ENCODE measurements at regions not wholly inside any gene's neighbourhood (a gene's known extent, or its start where the extent isn't known, plus 50 kb on each side); places are given as distances from the start of the nearest gene placed in this dataset.

DNA sequence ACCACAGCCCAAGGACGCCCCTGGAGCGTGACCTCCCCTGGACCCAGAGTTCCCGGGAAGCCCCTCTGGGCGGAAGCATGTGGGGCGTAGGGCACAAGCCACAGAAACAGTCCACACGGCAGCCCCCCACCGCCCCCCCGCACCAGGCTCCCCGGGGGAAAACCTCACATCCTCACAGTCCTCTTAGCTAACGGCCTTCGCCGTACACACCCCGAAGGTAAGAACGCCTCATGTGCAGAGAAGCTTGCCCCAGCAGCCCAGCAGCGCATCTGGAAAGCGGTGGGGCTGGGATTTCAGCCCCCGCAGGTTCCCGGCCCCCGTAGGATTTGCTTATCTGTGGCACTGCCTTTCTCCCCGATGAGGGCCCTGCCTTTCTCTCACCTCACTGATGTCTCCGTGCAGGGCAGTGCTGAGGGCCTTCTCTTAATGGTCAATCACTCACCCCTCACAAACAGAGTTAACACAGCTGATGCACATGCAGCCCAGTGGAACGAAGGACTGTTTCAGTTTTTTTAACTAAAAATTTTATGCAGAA is 309.2 kb downstream of the BRD1 start:
- WGBS, 5 donors, result 60 to 66% (median 65%) methylated on average over 15 to 22 of the region's 22 CpGs
- H3K27me3 ChIP-seq, result peaks cover 0 to 68% (median 8%) of the 10 kb centered on the region in 3 donors

DNA sequence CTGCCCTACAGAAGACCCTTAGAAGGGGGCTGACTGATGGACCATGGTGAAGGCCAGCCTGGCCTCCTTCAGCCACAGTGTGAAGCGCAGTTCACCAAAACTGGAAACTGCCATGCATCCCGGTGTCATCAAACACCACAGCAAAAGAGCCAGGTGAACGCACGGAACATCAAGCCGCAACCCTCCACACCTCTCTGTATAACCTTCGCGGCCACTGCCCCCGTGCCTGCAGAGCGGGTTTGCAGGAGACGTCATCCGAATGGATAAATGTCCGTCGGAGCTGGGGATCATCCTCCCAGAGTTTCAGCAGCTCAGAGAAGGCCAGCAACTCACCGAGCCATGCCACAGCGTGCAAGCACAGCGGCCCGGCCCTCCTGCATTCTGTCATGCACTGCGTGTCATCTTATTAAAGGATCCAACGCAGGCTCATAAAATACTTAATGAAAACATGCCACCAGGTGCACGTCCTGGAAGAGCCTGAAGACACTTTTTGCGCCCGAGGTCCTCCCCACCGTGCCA is 309.9 kb downstream of the BRD1 start:
- no peaks in the 10 kb centered on the region for H3K4me1 ChIP-seq
- H3K27me3 ChIP-seq, result peaks cover 0 to 60% (median 0%) of the 10 kb centered on the region in 3 donors
- DNase-seq, result no peak
- no peak for TF ChIP-seq EP300 (IDR thresholded peaks at IDR 0.05)
- TF ChIP-seq, protein P1, sequence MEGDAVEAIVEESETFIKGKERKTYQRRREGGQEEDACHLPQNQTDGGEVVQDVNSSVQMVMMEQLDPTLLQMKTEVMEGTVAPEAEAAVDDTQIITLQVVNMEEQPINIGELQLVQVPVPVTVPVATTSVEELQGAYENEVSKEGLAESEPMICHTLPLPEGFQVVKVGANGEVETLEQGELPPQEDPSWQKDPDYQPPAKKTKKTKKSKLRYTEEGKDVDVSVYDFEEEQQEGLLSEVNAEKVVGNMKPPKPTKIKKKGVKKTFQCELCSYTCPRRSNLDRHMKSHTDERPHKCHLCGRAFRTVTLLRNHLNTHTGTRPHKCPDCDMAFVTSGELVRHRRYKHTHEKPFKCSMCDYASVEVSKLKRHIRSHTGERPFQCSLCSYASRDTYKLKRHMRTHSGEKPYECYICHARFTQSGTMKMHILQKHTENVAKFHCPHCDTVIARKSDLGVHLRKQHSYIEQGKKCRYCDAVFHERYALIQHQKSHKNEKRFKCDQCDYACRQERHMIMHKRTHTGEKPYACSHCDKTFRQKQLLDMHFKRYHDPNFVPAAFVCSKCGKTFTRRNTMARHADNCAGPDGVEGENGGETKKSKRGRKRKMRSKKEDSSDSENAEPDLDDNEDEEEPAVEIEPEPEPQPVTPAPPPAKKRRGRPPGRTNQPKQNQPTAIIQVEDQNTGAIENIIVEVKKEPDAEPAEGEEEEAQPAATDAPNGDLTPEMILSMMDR (IDR thresholded peaks at IDR 0.05), result no peak
- no peak for TF ChIP-seq POLR2AphosphoS5 (IDR thresholded peaks at IDR 0.05)
- TF ChIP-seq POLR2A (IDR thresholded peaks at IDR 0.05), result no peak
- peaks cover 0 to 7% (median 3%) of the 10 kb centered on the region in 4 donors for H3K9me3 ChIP-seq
- H3K27ac ChIP-seq, result no peak overlapping the region
- 72 to 89% (median 88%) methylated on average over 15 to 23 of the region's 23 CpGs for WGBS, 5 donors
- H3K36me3 ChIP-seq, result no peaks in the 10 kb centered on the region
- intact Hi-C loops (cut with DNase I; ENCODE audit: low total_unique reads), result no loop called here
- H3K4me3 ChIP-seq, result no peak overlapping the region

More for the DNA sequence above, 309.2 kb downstream of the BRD1 start:
- H3K4me1 ChIP-seq, result peaks cover 0 to under 1% (median 0%) of the 10 kb centered on the region in 4 donors
- no peak for DNase-seq
- peaks cover 0 to 7% (median 3%) of the 10 kb centered on the region in 4 donors for H3K9me3 ChIP-seq
- H3K4me3 ChIP-seq, result no peak overlapping the region
- no peak overlapping the region for H3K27ac ChIP-seq
- intact Hi-C loops (cut with DNase I; ENCODE audit: low total_unique reads), result no loop called here
- no peaks in the 10 kb centered on the region for H3K36me3 ChIP-seq
- no peak for TF ChIP-seq POLR2A (IDR thresholded peaks at IDR 0.05)
- TF ChIP-seq POLR2AphosphoS5 (IDR thresholded peaks at IDR 0.05), result no peak
- TF ChIP-seq EP300 (IDR thresholded peaks at IDR 0.05), result no peak
- TF ChIP-seq, protein P1 (IDR thresholded peaks at IDR 0.05), result no peak

DNA sequence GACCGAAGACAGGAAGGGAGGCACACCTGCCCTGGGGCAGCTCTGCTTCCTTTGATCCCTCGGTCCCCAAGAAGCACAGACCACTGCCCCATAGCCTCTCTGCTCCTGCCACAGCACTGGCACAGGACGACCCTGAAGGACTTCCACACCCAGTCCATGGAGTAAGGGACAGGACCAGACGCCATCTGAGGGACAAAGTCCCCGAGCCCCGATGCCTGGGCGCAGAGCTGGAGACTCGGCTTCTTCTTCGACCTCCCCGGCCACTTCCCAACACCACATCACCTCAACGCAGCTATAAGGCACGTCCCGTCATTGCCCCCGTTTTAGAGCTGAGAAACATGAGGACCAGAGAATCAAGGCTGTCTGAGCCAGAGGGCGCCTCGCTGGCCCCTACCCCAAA is 310.5 kb downstream of the BRD1 start:
- intact Hi-C loops (cut with DNase I; ENCODE audit: low total_unique reads), result no loop called here
- H3K27ac ChIP-seq, result no peak overlapping the region

DNA sequence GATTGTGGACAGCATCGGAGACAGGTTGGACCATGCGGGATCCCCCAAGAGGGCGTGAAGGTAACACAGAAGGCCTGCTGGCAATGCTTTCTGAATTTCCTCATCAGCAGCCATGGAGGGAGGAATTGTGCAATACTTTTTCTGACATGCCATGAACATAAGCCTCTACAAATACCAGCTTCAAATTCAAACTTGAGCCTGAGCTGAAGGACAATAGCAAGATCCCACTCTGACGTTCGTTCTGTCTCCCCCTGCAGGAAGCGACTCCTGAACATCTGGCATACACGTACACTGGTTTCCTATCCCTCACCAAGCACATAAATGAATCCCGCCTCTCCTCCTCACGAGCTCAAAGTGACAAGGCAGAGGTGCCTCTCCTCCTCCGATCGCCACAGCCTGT is 312.2 kb downstream of the BRD1 start:
- no peaks in the 10 kb centered on the region for H3K4me1 ChIP-seq
- TF ChIP-seq EP300 (IDR thresholded peaks at IDR 0.05), result no peak
- TF ChIP-seq, protein P1 (IDR thresholded peaks at IDR 0.05), result no peak
- TF ChIP-seq POLR2AphosphoS5 (IDR thresholded peaks at IDR 0.05), result no peak
- TF ChIP-seq POLR2A (IDR thresholded peaks at IDR 0.05), result no peak
- H3K36me3 ChIP-seq, result no peaks in the 10 kb centered on the region
- no peak overlapping the region for H3K4me3 ChIP-seq
- no peak overlapping the region for H3K27ac ChIP-seq
- peak in 1 of 2 donors; percentile 37 for DNase-seq
- H3K9me3 ChIP-seq, result peaks cover 0 to 20% (median 14%) of the 10 kb centered on the region in 4 donors
- WGBS, 5 donors, result 83 to 91% (median 84%) methylated on average over 11 of the region's 11 CpGs
- H3K27me3 ChIP-seq, result peaks cover 0 to 38% (median 0%) of the 10 kb centered on the region in 3 donors
- intact Hi-C loops (cut with DNase I; ENCODE audit: low total_unique reads), result no loop called here

More for the DNA sequence above, 310.5 kb downstream of the BRD1 start:
- no peak for DNase-seq
- H3K36me3 ChIP-seq, result no peaks in the 10 kb centered on the region
- H3K4me1 ChIP-seq, result no peaks in the 10 kb centered on the region
- H3K9me3 ChIP-seq, result peaks cover 0 to 9% (median 3%) of the 10 kb centered on the region in 4 donors
- TF ChIP-seq POLR2AphosphoS5 (IDR thresholded peaks at IDR 0.05) (no peak), POLR2A (IDR thresholded peaks at IDR 0.05) (no peak)
- TF ChIP-seq, protein P1 (IDR thresholded peaks at IDR 0.05), result no peak
- peaks cover 0 to 55% (median 0%) of the 10 kb centered on the region in 3 donors for H3K27me3 ChIP-seq
- H3K4me3 ChIP-seq, result no peak overlapping the region
- 91 to 95% (median 92%) methylated on average over 15 to 16 of the region's 16 CpGs for WGBS, 5 donors
